ENCODE measurements at regions not wholly inside any gene's neighbourhood (a gene's known extent, or its start where the extent isn't known, plus 50 kb on each side); places are given as distances from the start of the nearest gene placed in this dataset.

- DNase-seq = no peak
- no peak for TF ChIP-seq CTCF (IDR thresholded peaks at IDR 0.05; ENCODE audit: low read depth, low read length)
Observed at GRCh38 chr18:54020156-54020745, 204.2 kb downstream of the MBD2 start.

GRCh38 chr18:54019641-54020040 lies 204.8 kb downstream of the MBD2 start:
- no peak for DNase-seq
- no peak overlapping the region for H3K4me3 ChIP-seq (ENCODE audit: low read depth, low read length)
- H3K27ac ChIP-seq = no peak overlapping the region
- no peaks in the 10 kb centered on the region for H3K36me3 ChIP-seq
- no peak for TF ChIP-seq CTCF (IDR thresholded peaks at IDR 0.05; ENCODE audit: low read depth, low read length)
- no peaks in the 10 kb centered on the region for H3K9me3 ChIP-seq (ENCODE audit: severe bottlenecking)
- H3K27me3 ChIP-seq (ENCODE audit: insufficient read depth, low read depth, severe bottlenecking) = peaks cover 82% of the 10 kb centered on the region

More at GRCh38 chr18:54020156-54020745, 204.2 kb downstream of the MBD2 start:
- H3K27me3 ChIP-seq (ENCODE audit: insufficient read depth, low read depth, severe bottlenecking) = peaks cover 85% of the 10 kb centered on the region
- H3K36me3 ChIP-seq = no peaks in the 10 kb centered on the region
- no peak overlapping the region for H3K4me3 ChIP-seq (ENCODE audit: low read depth, low read length)
- H3K27ac ChIP-seq = no peak overlapping the region
- no peaks in the 10 kb centered on the region for H3K9me3 ChIP-seq (ENCODE audit: severe bottlenecking)

GRCh38 chr18:54013452-54013851 lies 211.0 kb downstream of the MBD2 start:
- Histone ChIP-seq H3K4me3 (ENCODE audit: low read depth, low read length) (no peak overlapping the region), H3K9me3 (ENCODE audit: severe bottlenecking) (no peaks in the 10 kb centered on the region), H3K27ac (no peak overlapping the region), H3K27me3 (ENCODE audit: insufficient read depth, low read depth, severe bottlenecking) (peaks cover 62% of the 10 kb centered on the region), H3K36me3 (no peaks in the 10 kb centered on the region)
- no peak for TF ChIP-seq CTCF (IDR thresholded peaks at IDR 0.05; ENCODE audit: low read depth, low read length)
- DNase-seq = no peak

GRCh38 chr18:54004828-54005227 lies 219.6 kb downstream of the MBD2 start:
- H3K36me3 ChIP-seq = no peaks in the 10 kb centered on the region
- no peak overlapping the region for H3K4me3 ChIP-seq (ENCODE audit: low read depth, low read length)
- peak; percentile 16 for DNase-seq
- peak; percentile 27; the same call in 1 of the 2 replicates for TF ChIP-seq CTCF (IDR thresholded peaks at IDR 0.05; ENCODE audit: low read depth, low read length)
- no peaks in the 10 kb centered on the region for H3K9me3 ChIP-seq (ENCODE audit: severe bottlenecking)
- H3K27ac ChIP-seq = no peak overlapping the region
- H3K27me3 ChIP-seq (ENCODE audit: insufficient read depth, low read depth, severe bottlenecking) = peaks cover 78% of the 10 kb centered on the region

- TF ChIP-seq CTCF (IDR thresholded peaks at IDR 0.05; ENCODE audit: low read depth, low read length) = no peak
- H3K4me3 ChIP-seq (ENCODE audit: low read depth, low read length) = no peak overlapping the region
Observed at GRCh38 chr18:54003195-54003594, 221.3 kb downstream of the MBD2 start.

GRCh38 chr18:53997064-53997463 lies 227.4 kb downstream of the MBD2 start:
- peaks cover 79% of the 10 kb centered on the region for H3K27me3 ChIP-seq (ENCODE audit: insufficient read depth, low read depth, severe bottlenecking)
- H3K4me3 ChIP-seq (ENCODE audit: low read depth, low read length) = no peak overlapping the region
- H3K27ac ChIP-seq = no peak overlapping the region
- DNase-seq = no peak
- no peaks in the 10 kb centered on the region for H3K36me3 ChIP-seq
- no peaks in the 10 kb centered on the region for H3K9me3 ChIP-seq (ENCODE audit: severe bottlenecking)
- TF ChIP-seq CTCF (IDR thresholded peaks at IDR 0.05; ENCODE audit: low read depth, low read length) = no peak

More at GRCh38 chr18:54003195-54003594, 221.3 kb downstream of the MBD2 start:
- DNase-seq = no peak
- Histone ChIP-seq H3K9me3 (ENCODE audit: severe bottlenecking) (no peaks in the 10 kb centered on the region), H3K36me3 (no peaks in the 10 kb centered on the region), H3K27ac (no peak overlapping the region), H3K27me3 (ENCODE audit: insufficient read depth, low read depth, severe bottlenecking) (peaks cover 75% of the 10 kb centered on the region)

Data from WERI-Rb-1 (cell line).